Testis (tissue), 2 donors: ENCODE measurements at regions not wholly inside any gene's neighbourhood (a gene's known extent, or its start where the extent isn't known, plus 50 kb on each side); places are given as distances from the start of the nearest gene placed in this dataset.

Experiments used
- DNase-seq: peaks from one replicate; pipeline ENCODE4 v3.0.0-alpha.2; 2019
- H3K27ac ChIP-seq, 2 donors: fragments of 200-600 bp; sonication (generic); one replicate each; pipeline ENCODE4 v1.5.1; 2019
- H3K27me3 ChIP-seq: fragments of 200-600 bp; sonication (generic); one replicate; pipeline ENCODE4 v1.5.1; 2019
- H3K36me3 ChIP-seq: fragments of 200-600 bp; sonication (generic); one replicate; pipeline ENCODE4 v1.5.1; 2017; ENCODE audit warnings: low read depth; ENCODE audit errors: missing control alignments
- H3K4me1 ChIP-seq: fragments of 200-600 bp; sonication (generic); one replicate; pipeline ENCODE4 v1.5.1; 2019
- H3K4me3 ChIP-seq, 2 donors: fragments of 200-600 bp; sonication (generic); one replicate each; pipeline ENCODE4 v1.5.1; 2017 to 2019
- H3K9me3 ChIP-seq: fragments of 200-600 bp; sonication (generic); one replicate; pipeline ENCODE4 v1.5.1; 2017
- CTCF ChIP-seq, 3 experiments: fragments of 450-650 bp in 2 of 3; fragments of 200-600 bp in 1 of 3; sonication (generic) in 1 of 3; IDR thresholded peaks; one replicate each; pipeline ENCODE4 v1.5.1; 2016 to 2019; ENCODE audit warnings: antibody characterized with exemption in 3 of 3, mild to moderate bottlenecking in 2 of 3, moderate library complexity in 1 of 3
- POLR2A ChIP-seq: fragments of 450-650 bp; IDR thresholded peaks from one replicate; pipeline ENCODE4 v1.6.1; 2017; ENCODE audit warnings: antibody characterized with exemption, mild to moderate bottlenecking, moderate library complexity
- WGBS, 2 donors: methylation state at CpG; one replicate each; pipeline ENCODE4 v1.1.5; 2018; 5-methylcytosine and 5-hydroxymethylcytosine counted together
- intact Hi-C: fragments of 100-400 bp; cut with DNase I; formaldehyde crosslinking; loops from one replicate; pipeline ENCODE4 v1.15.1; 2023; ENCODE audit warnings: low total_unique reads

GRCh38 chr3:28117598-28117997, 123.8 kb upstream of the CMC1 start:
- WGBS, 2 donors, result 88 to 93% methylated on average over 2 of the region's 2 CpGs
- no peak overlapping the region for H3K27ac ChIP-seq
- H3K4me1 ChIP-seq, result no peaks in the 10 kb centered on the region
- TF ChIP-seq POLR2A, result no peak
- no peaks in the 10 kb centered on the region for H3K36me3 ChIP-seq
- H3K9me3 ChIP-seq, result no peaks in the 10 kb centered on the region
- DNase-seq, result no peak
- no peak overlapping the region for H3K4me3 ChIP-seq
- no peaks in the 10 kb centered on the region for H3K27me3 ChIP-seq
- intact Hi-C loops, result no loop called here

- H3K4me3 ChIP-seq, result no peak overlapping the region
- H3K4me1 ChIP-seq, result no peaks in the 10 kb centered on the region
- H3K9me3 ChIP-seq, result no peaks in the 10 kb centered on the region
- TF ChIP-seq POLR2A, result no peak
- intact Hi-C loops, result no loop called here
- no peak overlapping the region for H3K27ac ChIP-seq
- WGBS, 2 donors, result 65 to 71% methylated on average over 1 of the region's 1 CpG
- H3K36me3 ChIP-seq, result no peaks in the 10 kb centered on the region
- no peak for DNase-seq
- H3K27me3 ChIP-seq, result no peaks in the 10 kb centered on the region
Observed at GRCh38 chr3:28118087-28118486, 123.3 kb upstream of the CMC1 start.

- Histone ChIP-seq H3K4me3 (no peak overlapping the region), H3K27ac (no peak overlapping the region), H3K4me1 (no peaks in the 10 kb centered on the region), H3K36me3 (no peaks in the 10 kb centered on the region), H3K27me3 (no peaks in the 10 kb centered on the region), H3K9me3 (no peaks in the 10 kb centered on the region)
- intact Hi-C loops, result no loop called here
- no peak for TF ChIP-seq CTCF (IDR thresholded peaks at IDR 0.05)
- TF ChIP-seq POLR2A, result no peak
- 68 to 72% methylated on average over 4 of the region's 4 CpGs for WGBS, 2 donors
- DNase-seq, result no peak
Observed at GRCh38 chr3:28122227-28122626, 119.2 kb upstream of the CMC1 start.

- no peak for TF ChIP-seq POLR2A
- TF ChIP-seq CTCF (IDR thresholded peaks at IDR 0.05), result no peak
- 77 to 80% methylated on average over 3 of the region's 3 CpGs for WGBS, 2 donors
- Histone ChIP-seq H3K36me3 (no peaks in the 10 kb centered on the region), H3K4me1 (no peaks in the 10 kb centered on the region), H3K9me3 (no peaks in the 10 kb centered on the region), H3K4me3 (no peak overlapping the region), H3K27me3 (no peaks in the 10 kb centered on the region), H3K27ac (no peak overlapping the region)
- no peak for DNase-seq
- intact Hi-C loops, result no loop called here
Observed at GRCh38 chr3:28124882-28125281, 116.5 kb upstream of the CMC1 start.

- no peak for DNase-seq
- H3K27me3 ChIP-seq, result no peaks in the 10 kb centered on the region
Observed at GRCh38 chr3:28125342-28125741, 116.1 kb upstream of the CMC1 start.

More at GRCh38 chr3:28125342-28125741, 116.1 kb upstream of the CMC1 start:
- Histone ChIP-seq H3K36me3 (no peaks in the 10 kb centered on the region), H3K9me3 (no peaks in the 10 kb centered on the region), H3K4me3 (no peak overlapping the region), H3K27ac (no peak overlapping the region), H3K4me1 (no peaks in the 10 kb centered on the region)
- TF ChIP-seq CTCF (IDR thresholded peaks at IDR 0.05) (no peak), POLR2A (no peak)
- intact Hi-C loops, result no loop called here
